GM12878 (cell line): ENCODE measurements at regions not wholly inside any gene's neighbourhood (a gene's known extent, or its start where the extent isn't known, plus 50 kb on each side); places are given as distances from the start of the nearest gene placed in this dataset.

ENCODE experiments used
- CBX5 ChIP-seq: sonication (generic); IDR thresholded peaks from 2 replicates; pipeline ENCODE4 v1.6.1; 2016; ENCODE audit warnings: low read depth, moderate library complexity, mild to moderate bottlenecking, inconsistent platforms
- EP300 ChIP-seq, 2 experiments: fragments of 150-350 bp in 1 of 2; IDR thresholded peaks; 2 replicates each; pipeline ENCODE4 v1.6.1; 2011 to 2012; ENCODE audit warnings: low read depth in 2 of 2, low read length in 2 of 2, borderline replicate concordance in 1 of 2, improper control_type of control experiment in 1 of 2, inconsistent platforms in 1 of 2; ENCODE audit not compliant: control insufficient read depth in 1 of 2
- HCFC1 ChIP-seq: fragments of 150-350 bp; IDR thresholded peaks from 2 replicates; pipeline ENCODE4 v1.6.1; 2014; ENCODE audit warnings: low read length
- IKZF1 ChIP-seq: fragments of 450-650 bp; conservative IDR thresholded peaks from 2 replicates; pipeline ENCODE4 v1.6.1; 2017; ENCODE audit warnings: antibody characterized with exemption, mild to moderate bottlenecking
- IRF4 ChIP-seq: IDR thresholded peaks from 2 replicates; pipeline ENCODE4 v1.6.1; 2011; ENCODE audit warnings: low read depth, low read length
- MYB ChIP-seq: fragments of 150-350 bp; IDR thresholded peaks from 2 replicates; pipeline ENCODE4 v1.6.1; 2014; ENCODE audit warnings: mild to moderate bottlenecking, low read depth, low read length, borderline replicate concordance
- NBN ChIP-seq: fragments of 450-650 bp; IDR thresholded peaks from 2 replicates; pipeline ENCODE4 v1.6.1; 2016
- RBBP5 ChIP-seq: fragments of 200-600 bp; sonication (generic); conservative IDR thresholded peaks from 2 replicates; pipeline ENCODE4 v1.6.1; 2016
- ZNF24 ChIP-seq: fragments of 450-650 bp; IDR thresholded peaks from 2 replicates; pipeline ENCODE4 v1.6.1; 2017; ENCODE audit warnings: antibody characterized with exemption, mild to moderate bottlenecking
- ZSCAN29 ChIP-seq: fragments of 450-650 bp; IDR thresholded peaks from 2 replicates; pipeline ENCODE4 v1.6.1; 2017; ENCODE audit warnings: mild to moderate bottlenecking, moderate library complexity
- ZZZ3 ChIP-seq: IDR thresholded peaks from 2 replicates; pipeline ENCODE4 v1.6.1; 2011; ENCODE audit warnings: low read depth; ENCODE audit not compliant: control insufficient read depth, insufficient read length
- TF ChIP-seq, protein P1 (sequence below): fragments of 450-650 bp; IDR thresholded peaks from 2 replicates; pipeline ENCODE4 v1.6.1; 2016; ENCODE audit warnings: mild to moderate bottlenecking, moderate library complexity, borderline replicate concordance
- TF ChIP-seq, protein P2 (sequence below): IDR thresholded peaks from 2 replicates; pipeline ENCODE4 v1.6.1; 2011; ENCODE audit warnings: low read depth, low read length, improper control_type of control experiment, borderline replicate concordance
- TF ChIP-seq, protein P3 (sequence below): fragments of 450-650 bp; IDR thresholded peaks from 2 replicates; pipeline ENCODE4 v1.6.1; 2017; ENCODE audit warnings: mild to moderate bottlenecking, moderate library complexity
- TF ChIP-seq, protein P4 (sequence below): fragments of 450-650 bp; IDR thresholded peaks from 2 replicates; pipeline ENCODE4 v1.6.1; 2016; ENCODE audit warnings: mild to moderate bottlenecking

DNA sequence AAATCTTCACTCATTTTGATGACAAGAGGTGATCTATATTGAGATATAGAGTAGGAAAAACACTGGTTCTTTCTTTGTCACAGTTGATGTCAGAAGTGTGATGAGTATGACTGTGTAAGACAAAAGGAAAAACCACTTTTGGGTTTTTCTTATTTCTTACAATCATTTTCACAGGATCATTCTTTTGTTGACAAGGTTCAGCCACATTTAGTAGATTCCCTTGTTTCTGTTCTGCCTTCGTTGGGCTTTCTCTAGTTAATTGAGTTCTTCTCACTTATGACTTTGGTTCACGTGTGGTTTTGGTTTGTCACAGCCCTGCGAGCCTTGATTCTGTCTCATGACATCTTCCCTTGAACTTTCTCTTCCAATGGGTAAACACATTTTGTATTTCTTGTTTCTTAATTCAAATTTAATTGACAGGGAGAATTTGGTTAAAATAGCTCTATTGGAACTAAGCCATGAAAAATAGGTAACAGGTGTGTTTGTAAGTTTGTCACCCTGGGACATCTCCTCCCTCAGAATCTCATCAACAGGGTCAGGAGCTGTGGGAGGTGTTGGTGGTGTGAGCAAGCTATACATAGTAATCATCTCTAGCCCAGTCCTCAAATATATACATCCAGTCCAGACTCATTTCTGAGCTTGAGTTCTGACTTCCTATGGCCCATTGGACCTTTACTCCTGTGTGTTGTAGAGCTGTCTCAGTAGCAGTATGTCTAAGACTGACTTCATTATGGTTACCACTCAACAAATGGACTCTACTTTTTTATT lies 255.3 kb downstream of the BMP4 start (continued):
- TF ChIP-seq, protein P1, sequence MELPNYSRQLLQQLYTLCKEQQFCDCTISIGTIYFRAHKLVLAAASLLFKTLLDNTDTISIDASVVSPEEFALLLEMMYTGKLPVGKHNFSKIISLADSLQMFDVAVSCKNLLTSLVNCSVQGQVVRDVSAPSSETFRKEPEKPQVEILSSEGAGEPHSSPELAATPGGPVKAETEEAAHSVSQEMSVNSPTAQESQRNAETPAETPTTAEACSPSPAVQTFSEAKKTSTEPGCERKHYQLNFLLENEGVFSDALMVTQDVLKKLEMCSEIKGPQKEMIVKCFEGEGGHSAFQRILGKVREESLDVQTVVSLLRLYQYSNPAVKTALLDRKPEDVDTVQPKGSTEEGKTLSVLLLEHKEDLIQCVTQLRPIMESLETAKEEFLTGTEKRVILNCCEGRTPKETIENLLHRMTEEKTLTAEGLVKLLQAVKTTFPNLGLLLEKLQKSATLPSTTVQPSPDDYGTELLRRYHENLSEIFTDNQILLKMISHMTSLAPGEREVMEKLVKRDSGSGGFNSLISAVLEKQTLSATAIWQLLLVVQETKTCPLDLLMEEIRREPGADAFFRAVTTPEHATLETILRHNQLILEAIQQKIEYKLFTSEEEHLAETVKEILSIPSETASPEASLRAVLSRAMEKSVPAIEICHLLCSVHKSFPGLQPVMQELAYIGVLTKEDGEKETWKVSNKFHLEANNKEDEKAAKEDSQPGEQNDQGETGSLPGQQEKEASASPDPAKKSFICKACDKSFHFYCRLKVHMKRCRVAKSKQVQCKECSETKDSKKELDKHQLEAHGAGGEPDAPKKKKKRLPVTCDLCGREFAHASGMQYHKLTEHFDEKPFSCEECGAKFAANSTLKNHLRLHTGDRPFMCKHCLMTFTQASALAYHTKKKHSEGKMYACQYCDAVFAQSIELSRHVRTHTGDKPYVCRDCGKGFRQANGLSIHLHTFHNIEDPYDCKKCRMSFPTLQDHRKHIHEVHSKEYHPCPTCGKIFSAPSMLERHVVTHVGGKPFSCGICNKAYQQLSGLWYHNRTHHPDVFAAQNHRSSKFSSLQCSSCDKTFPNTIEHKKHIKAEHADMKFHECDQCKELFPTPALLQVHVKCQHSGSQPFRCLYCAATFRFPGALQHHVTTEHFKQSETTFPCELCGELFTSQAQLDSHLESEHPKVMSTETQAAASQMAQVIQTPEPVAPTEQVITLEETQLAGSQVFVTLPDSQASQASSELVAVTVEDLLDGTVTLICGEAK = no peak; the same call in 1 of the 2 replicates
- TF ChIP-seq MYB = no peak
- peak; percentile 77 to 84; a peak in 2 of 4 replicates for TF ChIP-seq EP300 (IDR thresholded peaks at IDR 0.05; ENCODE audit: borderline replicate concordance in 1 of 2, control insufficient read depth in 1 of 2, low read depth in 2 of 2, low read length in 2 of 2)
- TF ChIP-seq ZSCAN29 = no peak
- no peak for TF ChIP-seq ZZZ3
- TF ChIP-seq HCFC1 = no peak
- TF ChIP-seq, protein P2, sequence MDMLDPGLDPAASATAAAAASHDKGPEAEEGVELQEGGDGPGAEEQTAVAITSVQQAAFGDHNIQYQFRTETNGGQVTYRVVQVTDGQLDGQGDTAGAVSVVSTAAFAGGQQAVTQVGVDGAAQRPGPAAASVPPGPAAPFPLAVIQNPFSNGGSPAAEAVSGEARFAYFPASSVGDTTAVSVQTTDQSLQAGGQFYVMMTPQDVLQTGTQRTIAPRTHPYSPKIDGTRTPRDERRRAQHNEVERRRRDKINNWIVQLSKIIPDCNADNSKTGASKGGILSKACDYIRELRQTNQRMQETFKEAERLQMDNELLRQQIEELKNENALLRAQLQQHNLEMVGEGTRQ = no peak
- peak; percentile 41; the same call in 1 of the 2 replicates for TF ChIP-seq ZNF24
- peak; percentile 63; the same call in 1 of the 2 replicates for TF ChIP-seq NBN
- peak; percentile 87 for TF ChIP-seq IKZF1
- no peak for TF ChIP-seq RBBP5
- TF ChIP-seq, protein P3, sequence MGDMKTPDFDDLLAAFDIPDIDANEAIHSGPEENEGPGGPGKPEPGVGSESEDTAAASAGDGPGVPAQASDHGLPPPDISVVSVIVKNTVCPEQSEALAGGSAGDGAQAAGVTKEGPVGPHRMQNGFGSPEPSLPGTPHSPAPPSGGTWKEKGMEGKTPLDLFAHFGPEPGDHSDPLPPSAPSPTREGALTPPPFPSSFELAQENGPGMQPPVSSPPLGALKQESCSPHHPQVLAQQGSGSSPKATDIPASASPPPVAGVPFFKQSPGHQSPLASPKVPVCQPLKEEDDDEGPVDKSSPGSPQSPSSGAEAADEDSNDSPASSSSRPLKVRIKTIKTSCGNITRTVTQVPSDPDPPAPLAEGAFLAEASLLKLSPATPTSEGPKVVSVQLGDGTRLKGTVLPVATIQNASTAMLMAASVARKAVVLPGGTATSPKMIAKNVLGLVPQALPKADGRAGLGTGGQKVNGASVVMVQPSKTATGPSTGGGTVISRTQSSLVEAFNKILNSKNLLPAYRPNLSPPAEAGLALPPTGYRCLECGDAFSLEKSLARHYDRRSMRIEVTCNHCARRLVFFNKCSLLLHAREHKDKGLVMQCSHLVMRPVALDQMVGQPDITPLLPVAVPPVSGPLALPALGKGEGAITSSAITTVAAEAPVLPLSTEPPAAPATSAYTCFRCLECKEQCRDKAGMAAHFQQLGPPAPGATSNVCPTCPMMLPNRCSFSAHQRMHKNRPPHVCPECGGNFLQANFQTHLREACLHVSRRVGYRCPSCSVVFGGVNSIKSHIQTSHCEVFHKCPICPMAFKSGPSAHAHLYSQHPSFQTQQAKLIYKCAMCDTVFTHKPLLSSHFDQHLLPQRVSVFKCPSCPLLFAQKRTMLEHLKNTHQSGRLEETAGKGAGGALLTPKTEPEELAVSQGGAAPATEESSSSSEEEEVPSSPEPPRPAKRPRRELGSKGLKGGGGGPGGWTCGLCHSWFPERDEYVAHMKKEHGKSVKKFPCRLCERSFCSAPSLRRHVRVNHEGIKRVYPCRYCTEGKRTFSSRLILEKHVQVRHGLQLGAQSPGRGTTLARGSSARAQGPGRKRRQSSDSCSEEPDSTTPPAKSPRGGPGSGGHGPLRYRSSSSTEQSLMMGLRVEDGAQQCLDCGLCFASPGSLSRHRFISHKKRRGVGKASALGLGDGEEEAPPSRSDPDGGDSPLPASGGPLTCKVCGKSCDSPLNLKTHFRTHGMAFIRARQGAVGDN = no peak
- TF ChIP-seq IRF4 = no peak
- no peak for TF ChIP-seq CBX5
- TF ChIP-seq, protein P4, sequence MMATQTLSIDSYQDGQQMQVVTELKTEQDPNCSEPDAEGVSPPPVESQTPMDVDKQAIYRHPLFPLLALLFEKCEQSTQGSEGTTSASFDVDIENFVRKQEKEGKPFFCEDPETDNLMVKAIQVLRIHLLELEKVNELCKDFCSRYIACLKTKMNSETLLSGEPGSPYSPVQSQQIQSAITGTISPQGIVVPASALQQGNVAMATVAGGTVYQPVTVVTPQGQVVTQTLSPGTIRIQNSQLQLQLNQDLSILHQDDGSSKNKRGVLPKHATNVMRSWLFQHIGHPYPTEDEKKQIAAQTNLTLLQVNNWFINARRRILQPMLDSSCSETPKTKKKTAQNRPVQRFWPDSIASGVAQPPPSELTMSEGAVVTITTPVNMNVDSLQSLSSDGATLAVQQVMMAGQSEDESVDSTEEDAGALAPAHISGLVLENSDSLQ = peak; percentile 55; the same call in 1 of the 2 replicates
